ENCODE measurements at regions not wholly inside any gene's neighbourhood (a gene's known extent, or its start where the extent isn't known, plus 50 kb on each side); places are given as distances from the start of the nearest gene placed in this dataset.

- TF ChIP-seq RAD21 (IDR thresholded peaks at IDR 0.05; ENCODE audit: low read depth), result no peak
- TF ChIP-seq SP1 (IDR thresholded peaks at IDR 0.05; ENCODE audit: low read depth), result no peak
These were observed 84.2 kb upstream of the FOXF1 start for GRCh38 chr16:86426063-86426642.
